Kidney epithelial cell (primary cell): ENCODE measurements at regions not wholly inside any gene's neighbourhood (a gene's known extent, or its start where the extent isn't known, plus 50 kb on each side); places are given as distances from the start of the nearest gene placed in this dataset.
"Not testable (repeated sequence)": the region's sequence is repeated elsewhere in the genome, so short reads cannot be mapped to it uniquely, and the experiment has no call there.

Source experiments
- DNase-seq: peaks from one replicate; pipeline ENCODE4 v3.0.0-alpha.2; 2010; ENCODE audit warnings: low read depth
- H3K27me3 ChIP-seq: 2 replicates; pipeline ENCODE4 v1.6.0; 2011; ENCODE audit warnings: low read length; ENCODE audit not compliant: control insufficient read depth, insufficient read depth
- H3K36me3 ChIP-seq: 2 replicates; pipeline ENCODE4 v1.5.1; 2011; ENCODE audit warnings: low read length; ENCODE audit not compliant: control insufficient read depth, insufficient read depth
- H3K4me3 ChIP-seq: 2 replicates; pipeline ENCODE4 v1.5.1; 2011; ENCODE audit warnings: low read depth, mild to moderate bottlenecking, control low read depth, low read length
- CTCF ChIP-seq: IDR thresholded peaks from 2 replicates; pipeline ENCODE4 v1.5.1; 2011; ENCODE audit warnings: mild to moderate bottlenecking, moderate library complexity, low read length, control low read depth, inconsistent platforms; ENCODE audit not compliant: insufficient read depth, poor library complexity, severe bottlenecking

- H3K27me3 ChIP-seq, result no peaks in the 10 kb centered on the region
- H3K4me3 ChIP-seq, result no peak overlapping the region
- DNase-seq, result no peak
- TF ChIP-seq CTCF, result no peak
- H3K36me3 ChIP-seq, result no peaks in the 10 kb centered on the region
These were observed 758.1 kb downstream of the SH3BGRL start for GRCh38 chrX:81959964-81960363.

- H3K4me3 ChIP-seq, H3K27me3 ChIP-seq, H3K36me3 ChIP-seq, DNase-seq: not testable (repeated sequence)
These were observed 772.5 kb downstream of the SH3BGRL start for GRCh38 chrX:81974413-81974812.

DNA sequence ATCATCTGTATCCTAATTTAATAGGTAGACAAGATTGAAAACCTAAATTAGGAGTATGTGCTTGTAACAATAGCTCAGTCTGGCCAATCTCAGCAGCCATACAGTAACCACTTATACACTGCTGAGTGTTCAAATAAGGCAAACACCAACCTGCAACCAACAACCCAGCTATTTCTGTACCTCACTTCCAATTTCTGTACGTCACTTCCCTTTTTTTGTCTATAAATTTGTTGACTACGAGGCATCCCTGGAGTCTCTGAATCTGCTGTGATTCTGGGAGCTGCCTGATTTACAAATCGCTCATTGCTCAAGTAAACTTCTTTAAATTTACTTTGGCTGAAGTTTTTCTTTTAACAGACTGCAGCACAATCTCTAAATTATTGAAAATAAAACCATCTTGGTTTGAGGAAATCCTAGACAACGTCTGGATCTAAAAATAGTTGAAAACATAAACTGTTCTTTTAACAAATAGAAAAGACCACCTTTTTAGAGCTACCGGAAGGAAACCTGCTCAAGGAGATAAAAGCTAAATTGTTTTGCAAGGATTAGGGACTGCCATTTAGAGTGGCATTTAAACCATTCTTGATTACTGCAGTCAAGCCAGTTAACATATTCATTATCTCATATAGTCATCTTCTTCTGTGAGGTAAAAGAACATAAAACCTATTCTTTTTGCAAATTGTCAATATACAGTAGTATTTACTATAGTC is 778.1 kb downstream of the SH3BGRL start:
- no peak overlapping the region for H3K4me3 ChIP-seq
- no peak for DNase-seq
- H3K27me3 ChIP-seq, result no peaks in the 10 kb centered on the region
- H3K36me3 ChIP-seq, result no peaks in the 10 kb centered on the region
- TF ChIP-seq CTCF, result no peak

DNA sequence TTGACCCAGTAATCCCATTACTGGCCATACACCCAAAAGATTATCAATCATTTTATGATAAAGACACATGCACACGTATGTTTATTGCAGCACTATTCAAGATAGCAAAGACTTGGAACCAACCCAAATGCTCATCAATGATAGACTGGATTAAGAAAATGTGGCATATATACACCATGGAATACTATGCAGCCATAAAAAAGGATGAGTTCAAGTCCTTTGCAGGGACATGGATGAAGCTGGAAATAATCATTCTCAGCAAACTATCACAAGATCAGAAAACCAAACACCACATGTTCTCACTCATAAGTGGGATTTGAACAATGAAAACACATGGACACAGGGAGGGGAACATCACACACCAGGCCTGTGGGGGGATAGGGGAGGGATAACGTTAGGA is 785.3 kb downstream of the SH3BGRL start:
- H3K27me3 ChIP-seq, DNase-seq, H3K36me3 ChIP-seq, H3K4me3 ChIP-seq: not testable (repeated sequence)

DNA sequence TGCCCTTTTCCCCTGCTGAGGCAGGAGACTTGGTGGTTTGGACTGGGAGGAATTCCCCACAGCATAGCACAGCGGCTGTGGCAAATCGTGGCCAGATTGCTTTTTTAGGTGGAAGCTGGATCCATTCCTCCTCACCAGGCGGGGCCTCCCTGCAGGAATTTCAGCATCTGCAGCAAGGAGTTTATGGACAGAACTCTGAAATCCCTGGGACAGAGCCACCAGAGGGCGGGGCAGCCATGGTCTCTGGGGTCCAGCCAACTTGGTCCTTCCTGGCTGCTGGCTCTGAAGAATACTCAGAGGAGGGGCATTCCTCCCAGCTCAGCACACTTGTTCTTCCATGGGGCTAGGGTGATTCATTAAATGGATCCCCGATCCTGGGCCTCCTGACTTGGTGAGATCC is 794.3 kb downstream of the SH3BGRL start:
- TF ChIP-seq CTCF, result no peak
- DNase-seq, result no peak
- no peaks in the 10 kb centered on the region for H3K36me3 ChIP-seq

DNA sequence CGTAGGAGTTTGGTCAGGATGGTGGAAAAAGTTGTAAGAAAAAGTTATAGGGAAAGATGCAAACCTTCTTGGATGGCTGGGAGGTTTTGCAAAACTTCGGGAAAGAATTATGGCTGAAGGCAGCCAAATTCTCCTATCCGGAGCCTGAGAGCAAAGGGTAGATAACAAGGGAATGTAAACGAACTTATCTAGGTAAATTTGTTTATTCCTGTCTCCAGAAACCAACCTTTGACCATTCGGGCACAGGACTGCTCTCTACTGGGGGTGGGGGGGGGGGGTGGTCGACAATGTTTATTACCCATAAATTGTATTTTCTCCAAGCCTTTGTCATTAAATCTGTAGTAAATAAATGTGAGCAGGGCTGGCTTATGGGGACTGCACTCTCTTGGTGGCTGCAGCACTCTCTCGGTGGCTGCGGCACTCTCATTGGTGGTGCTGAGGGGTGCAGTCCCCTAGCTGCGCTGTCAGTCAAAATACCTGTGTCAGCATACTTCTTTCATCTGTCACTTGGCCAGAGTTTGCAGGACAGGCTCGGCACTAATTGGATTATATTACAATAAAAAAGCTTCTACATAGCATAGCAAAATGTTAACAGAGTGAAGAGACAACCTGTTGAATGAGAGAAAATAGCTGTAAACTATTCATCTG is 827.8 kb downstream of the SH3BGRL start:
- DNase-seq, result no peak
- Histone ChIP-seq H3K4me3 (no peak overlapping the region), H3K36me3 (no peaks in the 10 kb centered on the region), H3K27me3 (no peaks in the 10 kb centered on the region)
- TF ChIP-seq CTCF, result no peak

More for the DNA sequence above, 794.3 kb downstream of the SH3BGRL start:
- no peak overlapping the region for H3K4me3 ChIP-seq
- no peaks in the 10 kb centered on the region for H3K27me3 ChIP-seq

- no peak overlapping the region for H3K4me3 ChIP-seq
- no peaks in the 10 kb centered on the region for H3K27me3 ChIP-seq
- no peak for TF ChIP-seq CTCF
- H3K36me3 ChIP-seq, result no peaks in the 10 kb centered on the region
- no peak for DNase-seq
These were observed 829.3 kb downstream of the SH3BGRL start for GRCh38 chrX:82031250-82031649.
